Hepatocyte (in vitro differentiated cells): ENCODE measurements at regions not wholly inside any gene's neighbourhood (a gene's known extent, or its start where the extent isn't known, plus 50 kb on each side); places are given as distances from the start of the nearest gene placed in this dataset.

Source experiments
- CTCF ChIP-seq: fragments of 200-600 bp; sonication (generic); IDR thresholded peaks from 2 replicates; pipeline ENCODE4 v1.5.1; 2016; ENCODE audit warnings: antibody characterized with exemption, mild to moderate bottlenecking; ENCODE audit not compliant: poor library complexity
- EZH2 ChIP-seq: fragments of 200-600 bp; sonication (generic); IDR thresholded peaks from 2 replicates; pipeline ENCODE4 v1.6.1; 2016; ENCODE audit warnings: antibody characterized with exemption, mild to moderate bottlenecking, borderline replicate concordance

GRCh38 chr3:80007522-80007921, 239.7 kb upstream of the ROBO1 start:
- TF ChIP-seq CTCF (no peak), EZH2 (no peak)
